ENCODE measurements at regions not wholly inside any gene's neighbourhood (a gene's known extent, or its start where the extent isn't known, plus 50 kb on each side); places are given as distances from the start of the nearest gene placed in this dataset.

- Histone ChIP-seq H3K36me3 (ENCODE audit: control insufficient read depth, insufficient read depth, low read length) (no peaks in the 10 kb centered on the region), H3K27me3 (ENCODE audit: control insufficient read depth, insufficient read depth, low read length) (no peaks in the 10 kb centered on the region), H3K4me3 (ENCODE audit: low read depth, low read length) (no peak overlapping the region)
- DNase-seq (ENCODE audit: low read depth) (no peak), FAIRE-seq (no peak)
- TF ChIP-seq, protein P1, sequence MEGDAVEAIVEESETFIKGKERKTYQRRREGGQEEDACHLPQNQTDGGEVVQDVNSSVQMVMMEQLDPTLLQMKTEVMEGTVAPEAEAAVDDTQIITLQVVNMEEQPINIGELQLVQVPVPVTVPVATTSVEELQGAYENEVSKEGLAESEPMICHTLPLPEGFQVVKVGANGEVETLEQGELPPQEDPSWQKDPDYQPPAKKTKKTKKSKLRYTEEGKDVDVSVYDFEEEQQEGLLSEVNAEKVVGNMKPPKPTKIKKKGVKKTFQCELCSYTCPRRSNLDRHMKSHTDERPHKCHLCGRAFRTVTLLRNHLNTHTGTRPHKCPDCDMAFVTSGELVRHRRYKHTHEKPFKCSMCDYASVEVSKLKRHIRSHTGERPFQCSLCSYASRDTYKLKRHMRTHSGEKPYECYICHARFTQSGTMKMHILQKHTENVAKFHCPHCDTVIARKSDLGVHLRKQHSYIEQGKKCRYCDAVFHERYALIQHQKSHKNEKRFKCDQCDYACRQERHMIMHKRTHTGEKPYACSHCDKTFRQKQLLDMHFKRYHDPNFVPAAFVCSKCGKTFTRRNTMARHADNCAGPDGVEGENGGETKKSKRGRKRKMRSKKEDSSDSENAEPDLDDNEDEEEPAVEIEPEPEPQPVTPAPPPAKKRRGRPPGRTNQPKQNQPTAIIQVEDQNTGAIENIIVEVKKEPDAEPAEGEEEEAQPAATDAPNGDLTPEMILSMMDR (IDR thresholded peaks at IDR 0.05; ENCODE audit: insufficient read depth, low read length, severe bottlenecking) = no peak
These were observed 83.9 kb upstream of the SMIM30 start for GRCh38 chr7:113202284-113202683.

GRCh38 chr7:113200281-113200680 is 81.9 kb upstream of the SMIM30 start:
- TF ChIP-seq, protein P1 (IDR thresholded peaks at IDR 0.05; ENCODE audit: insufficient read depth, low read length, severe bottlenecking) = no peak
- Histone ChIP-seq H3K36me3 (ENCODE audit: control insufficient read depth, insufficient read depth, low read length) (no peaks in the 10 kb centered on the region), H3K27me3 (ENCODE audit: control insufficient read depth, insufficient read depth, low read length) (no peaks in the 10 kb centered on the region), H3K4me3 (ENCODE audit: low read depth, low read length) (no peak overlapping the region)
- FAIRE-seq = no peak
- DNase-seq (ENCODE audit: low read depth) = no peak

DNA sequence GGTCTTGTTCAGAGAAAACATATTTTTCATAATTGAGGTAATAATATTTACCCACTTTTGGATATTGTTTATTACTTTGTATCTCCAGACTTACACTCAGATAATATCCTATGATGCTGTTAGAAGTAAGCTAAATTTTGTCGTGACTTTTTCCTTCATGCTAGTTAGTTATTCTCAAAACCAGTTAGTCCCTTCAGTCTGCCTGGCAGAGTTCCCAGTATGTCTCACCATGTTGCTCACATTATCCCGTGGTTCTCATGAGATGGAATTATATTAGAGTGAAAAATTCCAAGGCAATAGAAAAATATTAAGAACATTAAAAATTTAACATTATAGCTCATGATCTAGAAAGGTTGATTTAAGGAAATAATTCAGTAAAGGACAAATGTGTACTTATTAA is 81.5 kb upstream of the SMIM30 start:
- FAIRE-seq (no peak), DNase-seq (ENCODE audit: low read depth) (peak; percentile 21)
- H3K27me3 ChIP-seq (ENCODE audit: control insufficient read depth, insufficient read depth, low read length) = no peaks in the 10 kb centered on the region
- TF ChIP-seq, protein P1 (IDR thresholded peaks at IDR 0.05; ENCODE audit: insufficient read depth, low read length, severe bottlenecking) = no peak
- H3K4me3 ChIP-seq (ENCODE audit: low read depth, low read length) = no peak overlapping the region
- no peaks in the 10 kb centered on the region for H3K36me3 ChIP-seq (ENCODE audit: control insufficient read depth, insufficient read depth, low read length)

DNA sequence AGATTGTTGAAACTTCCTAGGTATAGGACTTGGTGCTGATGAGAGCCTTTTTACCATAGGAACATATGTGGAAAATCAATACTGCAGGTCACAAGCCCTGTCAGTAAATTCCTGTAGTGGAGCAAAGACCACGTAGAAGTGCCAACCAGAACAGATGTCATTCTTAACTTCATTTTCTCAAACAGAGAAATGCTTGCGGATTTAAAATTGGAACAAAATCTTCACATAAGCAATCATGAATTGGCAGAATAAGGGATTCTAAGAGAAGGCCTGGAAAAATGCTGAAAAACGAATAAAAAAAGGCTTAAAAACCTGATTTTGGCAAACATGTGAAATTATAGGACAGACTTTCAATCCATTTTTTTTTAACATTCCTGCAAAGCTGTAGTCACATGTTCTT is 80.8 kb upstream of the SMIM30 start:
- Histone ChIP-seq H3K27me3 (ENCODE audit: control insufficient read depth, insufficient read depth, low read length) (no peaks in the 10 kb centered on the region), H3K4me3 (ENCODE audit: low read depth, low read length) (no peak overlapping the region), H3K36me3 (ENCODE audit: control insufficient read depth, insufficient read depth, low read length) (no peaks in the 10 kb centered on the region)
- DNase-seq (ENCODE audit: low read depth) = no peak
- TF ChIP-seq, protein P1 (IDR thresholded peaks at IDR 0.05; ENCODE audit: insufficient read depth, low read length, severe bottlenecking) = no peak
- FAIRE-seq = no peak

DNA sequence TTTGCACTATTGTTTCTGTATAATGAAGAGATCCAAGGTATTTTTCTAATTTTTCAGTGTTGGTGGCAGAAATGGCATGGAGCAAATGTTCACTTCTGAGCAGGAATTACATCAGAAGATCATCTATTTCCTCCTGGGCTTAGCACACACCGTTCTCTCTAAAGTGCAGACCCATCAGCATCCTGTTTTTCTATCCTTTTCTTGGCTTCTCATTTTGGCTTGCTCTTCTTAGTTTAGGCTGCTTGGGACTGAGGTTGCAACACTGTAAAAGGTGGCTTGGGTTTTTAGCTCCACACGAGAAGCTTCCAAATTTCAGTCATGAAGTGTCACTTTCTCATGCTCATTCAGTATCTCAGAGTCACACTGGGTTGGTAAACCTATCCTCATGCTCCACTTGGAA is 79.9 kb upstream of the SMIM30 start:
- Histone ChIP-seq H3K4me3 (ENCODE audit: low read depth, low read length) (no peak overlapping the region), H3K36me3 (ENCODE audit: control insufficient read depth, insufficient read depth, low read length) (no peaks in the 10 kb centered on the region), H3K27me3 (ENCODE audit: control insufficient read depth, insufficient read depth, low read length) (no peaks in the 10 kb centered on the region)
- no peak for DNase-seq (ENCODE audit: low read depth)
- TF ChIP-seq, protein P1 (IDR thresholded peaks at IDR 0.05; ENCODE audit: insufficient read depth, low read length, severe bottlenecking) = no peak
- FAIRE-seq = no peak

GRCh38 chr7:113197274-113197673 is 78.9 kb upstream of the SMIM30 start:
- H3K27me3 ChIP-seq (ENCODE audit: control insufficient read depth, insufficient read depth, low read length) = no peaks in the 10 kb centered on the region
- FAIRE-seq = no peak
- TF ChIP-seq, protein P1 (IDR thresholded peaks at IDR 0.05; ENCODE audit: insufficient read depth, low read length, severe bottlenecking) = no peak
- DNase-seq (ENCODE audit: low read depth) = peak; percentile 70
- H3K4me3 ChIP-seq (ENCODE audit: low read depth, low read length) = no peak overlapping the region
- no peaks in the 10 kb centered on the region for H3K36me3 ChIP-seq (ENCODE audit: control insufficient read depth, insufficient read depth, low read length)
